ENCODE measurements at regions not wholly inside any gene's neighbourhood (a gene's known extent, or its start where the extent isn't known, plus 50 kb on each side); places are given as distances from the start of the nearest gene placed in this dataset.
"Not testable (repeated sequence)": the region's sequence is repeated elsewhere in the genome, so short reads cannot be mapped to it uniquely, and the experiment has no call there.

- no peaks in the 10 kb centered on the region for H3K9me3 ChIP-seq (ENCODE audit: control insufficient read depth in 4 of 4, insufficient read depth in 3 of 4, low read length in 3 of 4)
- H3K4me3 ChIP-seq = no peak overlapping the region
- no peaks in the 10 kb centered on the region for H3K27me3 ChIP-seq (ENCODE audit: control insufficient read depth in 3 of 3, insufficient read depth in 3 of 3, low read length in 2 of 3)
- no peak overlapping the region for H3K9ac ChIP-seq (ENCODE audit: insufficient read depth in 1 of 2, low read length in 2 of 2)
- 93 to 100% methylated on average over 1 of the region's 1 CpG for WGBS, 2 donors
- no peak overlapping the region for H3K27ac ChIP-seq (ENCODE audit: low read depth in 1 of 2, low read length in 1 of 2)
- no peaks in the 10 kb centered on the region for H3K36me3 ChIP-seq (ENCODE audit: control insufficient read depth in 4 of 4, insufficient read depth in 4 of 4, low read length in 4 of 4)
- no peak for TF ChIP-seq CTCF (IDR thresholded peaks at IDR 0.05; ENCODE audit: control extremely low read depth, extremely low read depth)
- DNase-seq = no peak
- no peak for ATAC-seq (ENCODE audit: insufficient read depth, low FRiP score)
- no peaks in the 10 kb centered on the region for H3K4me1 ChIP-seq (ENCODE audit: control insufficient read depth in 5 of 5, insufficient read depth in 5 of 5, low read length in 5 of 5)
Observed at GRCh38 chr21:28688381-28688780, 304.3 kb downstream of the LTN1 start.

- H3K27me3 ChIP-seq (ENCODE audit: control insufficient read depth in 3 of 3, insufficient read depth in 3 of 3, low read length in 2 of 3) = no peaks in the 10 kb centered on the region
- no peaks in the 10 kb centered on the region for H3K4me1 ChIP-seq (ENCODE audit: control insufficient read depth in 5 of 5, insufficient read depth in 5 of 5, low read length in 5 of 5)
- DNase-seq (no peak), ATAC-seq (ENCODE audit: insufficient read depth, low FRiP score) (no peak)
- no peak for TF ChIP-seq CTCF (IDR thresholded peaks at IDR 0.05; ENCODE audit: control extremely low read depth, extremely low read depth)
- H3K27ac ChIP-seq (ENCODE audit: low read depth in 1 of 2, low read length in 1 of 2) = no peak overlapping the region
- no peaks in the 10 kb centered on the region for H3K36me3 ChIP-seq (ENCODE audit: control insufficient read depth in 4 of 4, insufficient read depth in 4 of 4, low read length in 4 of 4)
- 85 to 89% methylated on average over 1 of the region's 1 CpG for WGBS, 2 donors
- H3K9me3 ChIP-seq (ENCODE audit: control insufficient read depth in 4 of 4, insufficient read depth in 3 of 4, low read length in 3 of 4) = no peaks in the 10 kb centered on the region
- H3K4me3 ChIP-seq = no peak overlapping the region
- H3K9ac ChIP-seq (ENCODE audit: insufficient read depth in 1 of 2, low read length in 2 of 2) = no peak overlapping the region
Observed at GRCh38 chr21:28687586-28687985, 305.1 kb downstream of the LTN1 start.

GRCh38 chr21:28683982-28684752 is 308.5 kb downstream of the LTN1 start:
- peak in 1 of 3 donors; percentile 4 for DNase-seq
- H3K4me1 ChIP-seq (ENCODE audit: control insufficient read depth in 5 of 5, insufficient read depth in 5 of 5, low read length in 5 of 5) = no peaks in the 10 kb centered on the region

GRCh38 chr21:28682884-28683283 is 309.8 kb downstream of the LTN1 start:
- WGBS, 2 donors = 94 to 96% methylated on average over 3 of the region's 3 CpGs

More at GRCh38 chr21:28683982-28684752, 308.5 kb downstream of the LTN1 start:
- no peak for TF ChIP-seq CTCF (IDR thresholded peaks at IDR 0.05; ENCODE audit: control extremely low read depth, extremely low read depth)
- H3K27me3 ChIP-seq (ENCODE audit: control insufficient read depth in 3 of 3, insufficient read depth in 3 of 3, low read length in 2 of 3) = no peaks in the 10 kb centered on the region
- ATAC-seq (ENCODE audit: insufficient read depth, low FRiP score) = no peak
- H3K4me3 ChIP-seq = no peak overlapping the region
- H3K27ac ChIP-seq (ENCODE audit: low read depth in 1 of 2, low read length in 1 of 2) = no peak overlapping the region
- H3K36me3 ChIP-seq (ENCODE audit: control insufficient read depth in 4 of 4, insufficient read depth in 4 of 4, low read length in 4 of 4) = no peaks in the 10 kb centered on the region
- 72 to 75% methylated on average over 6 of the region's 6 CpGs for WGBS, 2 donors
- no peak overlapping the region for H3K9ac ChIP-seq (ENCODE audit: insufficient read depth in 1 of 2, low read length in 2 of 2)
- H3K9me3 ChIP-seq (ENCODE audit: control insufficient read depth in 4 of 4, insufficient read depth in 3 of 4, low read length in 3 of 4) = no peaks in the 10 kb centered on the region

GRCh38 chr21:28677096-28677495 is 315.6 kb downstream of the LTN1 start:
- DNase-seq; H3K36me3 ChIP-seq (ENCODE audit: control insufficient read depth in 4 of 4, insufficient read depth in 4 of 4, low read length in 4 of 4); H3K4me3 ChIP-seq; H3K27ac ChIP-seq (ENCODE audit: low read depth in 1 of 2, low read length in 1 of 2); H3K27me3 ChIP-seq (ENCODE audit: control insufficient read depth in 3 of 3, insufficient read depth in 3 of 3, low read length in 2 of 3); H3K9me3 ChIP-seq (ENCODE audit: control insufficient read depth in 4 of 4, insufficient read depth in 3 of 4, low read length in 3 of 4); H3K9ac ChIP-seq (ENCODE audit: insufficient read depth in 1 of 2, low read length in 2 of 2); H3K4me1 ChIP-seq (ENCODE audit: control insufficient read depth in 5 of 5, insufficient read depth in 5 of 5, low read length in 5 of 5); ATAC-seq (ENCODE audit: insufficient read depth, low FRiP score): not testable (repeated sequence)
- WGBS, 2 donors = 89 to 96% methylated on average over 13 of the region's 13 CpGs

More at GRCh38 chr21:28682884-28683283, 309.8 kb downstream of the LTN1 start:
- H3K27me3 ChIP-seq (ENCODE audit: control insufficient read depth in 3 of 3, insufficient read depth in 3 of 3, low read length in 2 of 3); DNase-seq; H3K27ac ChIP-seq (ENCODE audit: low read depth in 1 of 2, low read length in 1 of 2); H3K4me3 ChIP-seq; H3K9ac ChIP-seq (ENCODE audit: insufficient read depth in 1 of 2, low read length in 2 of 2); H3K4me1 ChIP-seq (ENCODE audit: control insufficient read depth in 5 of 5, insufficient read depth in 5 of 5, low read length in 5 of 5); ATAC-seq (ENCODE audit: insufficient read depth, low FRiP score); H3K36me3 ChIP-seq (ENCODE audit: control insufficient read depth in 4 of 4, insufficient read depth in 4 of 4, low read length in 4 of 4); H3K9me3 ChIP-seq (ENCODE audit: control insufficient read depth in 4 of 4, insufficient read depth in 3 of 4, low read length in 3 of 4): not testable (repeated sequence)

Data from lung (tissue), 11 donors.